Skin epidermis (tissue), 12 donors: ENCODE measurements at regions not wholly inside any gene's neighbourhood (a gene's known extent, or its start where the extent isn't known, plus 50 kb on each side); places are given as distances from the start of the nearest gene placed in this dataset.

Experiments used
- H3K27ac ChIP-seq, 21 experiments: fragments of 200-600 bp; sonication (generic) in 11 of 21; one replicate each; pipeline ENCODE4 v1.5.0; 2020; ENCODE audit warnings: mild to moderate bottlenecking in 3 of 21, inconsistent platforms in 2 of 21, moderate library complexity in 2 of 21
- H3K4me3 ChIP-seq, 7 experiments: fragments of 200-600 bp; sonication (generic) in 2 of 7; one replicate each; pipeline ENCODE4 v1.5.0; 2020; ENCODE audit warnings: inconsistent platforms in 2 of 7, mild to moderate bottlenecking in 2 of 7, moderate library complexity in 1 of 7

DNA sequence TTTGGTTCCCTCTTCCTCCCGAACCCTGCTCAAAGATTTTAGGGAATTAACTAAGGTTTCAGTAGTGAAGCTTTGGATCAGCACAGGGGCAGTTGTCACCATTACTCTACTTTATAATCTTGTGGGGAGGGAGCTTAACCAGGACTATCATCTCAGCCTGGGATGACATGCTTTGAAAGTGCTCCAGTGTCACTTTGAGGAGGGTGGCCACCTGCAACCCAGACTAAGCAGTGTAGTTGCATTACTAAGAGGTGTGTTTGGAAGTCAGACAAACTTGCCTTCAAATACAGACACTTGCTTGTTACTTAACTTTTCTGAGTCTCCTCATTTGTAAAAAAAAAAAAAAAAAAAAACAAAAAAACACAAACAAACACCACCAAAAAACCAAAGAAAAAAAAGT lies 340.3 kb upstream of the TBL1XR1 start:
- H3K27ac ChIP-seq: peak overlapping the region in 3 of 21 experiments; percentile 56 to 86 (median 69)

DNA sequence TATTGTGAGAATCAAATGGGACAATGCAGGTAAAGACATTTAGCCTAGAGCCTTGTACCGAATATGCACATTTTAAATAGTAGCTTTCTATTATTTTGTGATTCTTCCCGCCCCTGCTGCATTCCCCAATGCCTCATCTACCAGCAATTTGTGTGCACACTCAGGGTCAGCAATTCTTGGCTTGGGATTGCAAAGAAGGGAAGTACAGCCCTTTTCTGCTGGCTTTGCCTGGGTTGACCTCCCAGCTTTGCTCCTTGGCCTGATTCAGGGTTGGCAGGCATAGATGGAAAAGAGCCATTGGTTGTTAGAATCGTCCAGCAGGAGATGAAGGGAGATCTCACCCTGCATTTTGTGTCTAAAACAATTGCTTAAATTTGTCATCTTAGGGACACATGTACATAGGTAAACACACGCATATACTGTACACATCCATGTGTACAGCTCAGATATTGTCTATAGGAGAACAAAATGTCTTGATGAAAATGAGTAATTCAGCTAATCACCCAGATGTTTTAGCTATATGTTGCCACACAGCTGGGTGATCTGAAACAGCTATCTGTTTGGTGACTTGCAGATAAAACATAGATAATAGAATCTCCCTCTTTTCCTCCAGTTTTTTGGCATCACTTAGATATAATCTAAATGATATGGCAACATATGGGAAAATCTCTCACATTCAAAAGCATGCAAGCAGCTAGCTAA lies 340.9 kb upstream of the TBL1XR1 start:
- Histone ChIP-seq H3K27ac (peak overlapping the region in 11 of 21 experiments; percentile 4 to 86 (median 48)), H3K4me3 (no peak overlapping the region)

More for the DNA sequence above, 340.3 kb upstream of the TBL1XR1 start:
- no peak overlapping the region for H3K4me3 ChIP-seq

DNA sequence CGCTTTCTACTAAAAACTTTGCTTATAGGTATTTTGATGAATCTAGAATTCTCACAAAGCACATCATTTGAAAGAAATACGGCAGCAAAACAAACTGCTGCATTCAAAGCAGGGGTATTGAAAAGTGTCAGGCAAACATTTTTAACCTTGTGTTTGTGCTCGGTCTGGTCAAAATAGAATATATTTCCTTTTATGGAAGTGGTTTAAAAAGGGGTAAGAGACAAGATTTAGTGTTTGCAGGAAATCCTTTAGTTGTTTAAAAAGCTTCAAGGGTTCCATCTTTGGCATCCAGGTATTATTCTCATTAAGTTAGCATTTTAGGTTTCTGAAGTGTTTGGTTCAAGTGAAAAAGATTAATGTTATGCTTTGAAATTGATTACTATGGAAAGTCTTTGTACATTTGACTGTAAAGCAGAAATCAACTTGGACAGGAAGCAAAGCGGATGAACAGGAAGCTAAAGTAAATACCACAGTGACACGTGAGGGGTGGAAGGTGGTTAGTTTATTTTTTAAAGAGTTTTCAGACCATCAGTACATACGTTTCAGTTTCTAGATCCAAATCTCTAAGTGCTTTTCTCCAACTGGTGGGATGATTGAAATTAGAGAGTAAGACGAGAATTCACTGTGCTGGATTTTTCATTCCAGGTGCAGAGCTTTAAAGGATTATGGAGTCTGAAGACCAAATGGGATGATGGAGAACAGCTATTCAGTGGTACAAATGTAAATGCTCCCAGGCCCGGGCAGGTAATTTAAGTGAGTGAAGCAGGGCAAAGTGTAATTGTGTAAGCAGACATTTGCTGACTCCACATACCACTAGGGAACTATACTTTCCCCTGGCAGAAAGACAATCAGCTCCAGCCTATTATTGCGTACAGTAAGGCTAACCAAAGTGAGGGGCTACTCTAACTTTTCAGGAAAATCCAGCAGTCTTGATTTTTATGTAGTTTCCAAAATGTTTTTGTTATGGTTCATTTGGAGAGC lies 341.8 kb upstream of the TBL1XR1 start:
- H3K27ac ChIP-seq: peak overlapping the region in 12 of 21 experiments; percentile 13 to 86 (median 50)
- no peak overlapping the region for H3K4me3 ChIP-seq

DNA sequence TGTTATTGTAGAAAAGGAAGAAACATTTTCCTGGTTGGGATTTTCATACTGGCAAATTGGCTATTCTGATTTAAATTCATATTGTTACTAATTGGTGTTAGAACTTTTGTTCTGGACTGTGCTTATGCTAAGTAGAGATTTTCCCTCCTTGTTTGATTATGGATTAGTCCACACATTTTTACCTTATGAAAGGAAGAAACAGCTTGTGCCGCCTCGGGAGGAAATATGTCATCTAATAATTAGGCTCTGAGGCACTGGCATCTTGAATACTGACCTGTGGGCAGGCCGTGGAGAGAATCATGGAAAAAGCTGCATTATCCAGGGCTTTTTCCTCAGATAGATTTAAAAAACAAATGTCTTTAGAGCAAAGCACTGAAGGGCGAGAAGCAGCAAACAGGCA lies 344.3 kb upstream of the TBL1XR1 start:
- H3K4me3 ChIP-seq: no peak overlapping the region
- no peak overlapping the region for H3K27ac ChIP-seq

DNA sequence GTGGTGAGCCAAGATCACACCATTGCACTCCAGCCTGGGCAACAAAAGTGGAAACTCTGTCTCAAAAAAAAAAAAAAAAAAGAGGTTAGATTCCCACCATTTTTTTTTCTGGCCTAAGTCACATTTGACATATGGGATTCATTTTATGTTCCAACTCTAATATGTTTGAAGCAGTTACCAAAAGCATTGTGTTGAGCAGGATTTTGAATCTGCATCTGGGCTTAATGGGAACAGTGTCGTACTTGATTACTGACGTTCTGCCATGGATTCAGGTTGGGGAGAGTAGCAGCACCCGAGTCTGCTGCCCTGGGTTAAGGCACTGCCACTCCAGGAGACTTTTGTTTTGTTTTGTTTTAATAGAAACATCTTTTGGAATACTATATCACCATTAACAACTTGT lies 348.7 kb upstream of the TBL1XR1 start:
- H3K4me3 ChIP-seq: no peak overlapping the region

GRCh38 chr3:177547711-177548350 lies 350.5 kb upstream of the TBL1XR1 start:
- no peak overlapping the region for H3K4me3 ChIP-seq
- peak overlapping the region in 1 of 21 experiments; percentile 23 for H3K27ac ChIP-seq

More for the DNA sequence above, 348.7 kb upstream of the TBL1XR1 start:
- peak overlapping the region in 5 of 21 experiments; percentile 1 to 38 (median 32) for H3K27ac ChIP-seq

- Histone ChIP-seq H3K27ac (peak overlapping the region in 1 of 21 experiments; percentile 57), H3K4me3 (no peak overlapping the region)
Observed at GRCh38 chr3:177550667-177551066, 353.4 kb upstream of the TBL1XR1 start.

GRCh38 chr3:177551431-177551836 lies 354.2 kb upstream of the TBL1XR1 start:
- H3K27ac ChIP-seq: peak overlapping the region in 1 of 21 experiments; percentile 57

GRCh38 chr3:177552051-177552450 lies 354.8 kb upstream of the TBL1XR1 start:
- H3K27ac ChIP-seq: no peak overlapping the region
- H3K4me3 ChIP-seq: no peak overlapping the region

More at GRCh38 chr3:177551431-177551836, 354.2 kb upstream of the TBL1XR1 start:
- H3K4me3 ChIP-seq: no peak overlapping the region

- no peak overlapping the region for H3K4me3 ChIP-seq
- H3K27ac ChIP-seq: peak overlapping the region in 4 of 21 experiments; percentile 11 to 61 (median 29)
Observed at GRCh38 chr3:177553012-177553411, 355.7 kb upstream of the TBL1XR1 start.

- Histone ChIP-seq H3K4me3 (no peak overlapping the region), H3K27ac (peak overlapping the region in 4 of 21 experiments; percentile 11 to 61 (median 22))
Observed at GRCh38 chr3:177553579-177553978, 356.3 kb upstream of the TBL1XR1 start.

DNA sequence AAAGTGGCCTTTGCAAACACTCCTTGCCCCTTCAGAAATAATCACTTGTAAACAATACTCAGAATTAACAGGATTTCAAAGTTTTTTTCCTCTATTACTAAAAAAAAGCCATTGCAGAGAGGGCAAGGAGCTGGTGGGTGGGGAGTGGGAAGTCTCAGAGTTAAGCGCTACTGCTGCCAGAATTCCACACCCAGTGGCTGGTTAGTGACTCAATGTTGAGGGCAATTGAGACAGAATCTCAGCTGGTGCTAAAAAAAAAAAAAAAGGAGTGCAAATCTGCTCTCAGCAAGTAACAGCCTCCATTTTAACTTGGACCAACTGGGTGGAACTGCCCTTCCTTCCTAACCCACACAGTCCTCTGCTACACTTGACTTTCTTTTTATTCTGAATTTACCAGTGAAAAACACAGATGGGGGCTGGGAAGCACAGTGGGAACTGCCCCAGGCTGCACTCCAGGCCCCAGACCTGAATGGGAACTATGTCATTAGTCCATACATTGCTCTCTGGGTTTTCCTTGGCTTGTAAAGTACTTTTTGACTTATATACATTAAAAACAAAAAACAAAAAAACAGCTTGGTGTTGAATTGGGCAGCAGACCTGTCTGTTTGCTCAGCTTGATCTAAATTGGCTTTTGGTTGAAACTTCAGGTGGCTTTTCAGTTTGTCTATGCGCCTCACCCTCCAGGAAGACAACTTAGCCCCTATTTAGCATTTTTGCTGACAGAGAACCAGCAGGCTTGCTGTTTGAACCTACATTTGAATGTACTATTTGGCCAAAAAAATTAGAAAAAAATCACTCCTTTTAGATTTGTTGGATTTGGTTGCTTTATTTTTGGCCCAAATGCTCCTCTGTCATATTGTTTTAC lies 357.8 kb upstream of the TBL1XR1 start:
- Histone ChIP-seq H3K4me3 (no peak overlapping the region), H3K27ac (peak overlapping the region in 9 of 21 experiments; percentile 32 to 63 (median 56))

DNA sequence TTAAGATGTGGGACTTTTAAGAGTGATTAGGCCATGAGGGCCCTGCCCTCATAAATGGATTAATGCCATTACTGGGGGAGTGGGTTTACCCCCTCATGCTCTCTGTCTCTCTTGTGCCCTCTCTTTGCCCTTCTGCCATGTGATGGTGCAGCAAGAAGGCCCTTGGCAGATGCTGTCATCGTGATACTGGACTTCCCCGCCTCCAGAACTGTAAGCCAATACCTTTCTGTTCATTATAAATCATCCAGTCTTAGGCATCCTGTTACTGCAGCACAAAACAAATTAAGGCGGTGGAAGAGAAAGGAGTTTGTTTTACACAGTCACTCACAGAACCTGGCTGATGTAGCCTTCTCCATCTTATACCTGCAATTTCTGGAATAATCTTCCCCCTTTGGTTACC lies 360.3 kb upstream of the TBL1XR1 start:
- Histone ChIP-seq H3K27ac (no peak overlapping the region), H3K4me3 (no peak overlapping the region)

DNA sequence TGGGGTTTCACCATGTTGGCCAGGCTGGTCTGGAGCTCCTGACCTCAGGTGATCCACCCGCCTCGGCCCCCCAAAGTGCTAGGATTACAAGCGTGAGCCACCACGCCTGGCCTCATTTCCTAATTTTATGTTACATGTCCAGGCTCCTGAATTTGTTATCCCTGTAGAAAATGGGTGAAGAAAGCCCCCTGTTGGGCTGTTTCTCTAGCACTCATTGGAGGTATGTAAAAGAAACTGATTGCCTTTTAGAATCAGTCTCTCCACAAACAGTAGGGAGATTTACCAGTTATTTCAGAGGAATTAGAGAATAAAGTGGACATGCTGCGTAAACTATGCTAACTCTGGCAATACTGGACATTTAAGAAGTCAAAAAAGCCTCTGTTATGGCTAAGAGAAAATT lies 364.1 kb upstream of the TBL1XR1 start:
- Histone ChIP-seq H3K4me3 (no peak overlapping the region), H3K27ac (no peak overlapping the region)

GRCh38 chr3:177561769-177562392 lies 364.6 kb upstream of the TBL1XR1 start:
- Histone ChIP-seq H3K27ac (no peak overlapping the region), H3K4me3 (no peak overlapping the region)

- Histone ChIP-seq H3K27ac (no peak overlapping the region), H3K4me3 (no peak overlapping the region)
Observed at GRCh38 chr3:177563243-177563780, 366.0 kb upstream of the TBL1XR1 start.

GRCh38 chr3:177563792-177564191 lies 366.5 kb upstream of the TBL1XR1 start:
- no peak overlapping the region for H3K27ac ChIP-seq
- no peak overlapping the region for H3K4me3 ChIP-seq

- Histone ChIP-seq H3K27ac (no peak overlapping the region), H3K4me3 (no peak overlapping the region)
Observed at GRCh38 chr3:177565981-177566380, 368.7 kb upstream of the TBL1XR1 start.
